ENCODE measurements at regions not wholly inside any gene's neighbourhood (a gene's known extent, or its start where the extent isn't known, plus 50 kb on each side); places are given as distances from the start of the nearest gene placed in this dataset.

DNA sequence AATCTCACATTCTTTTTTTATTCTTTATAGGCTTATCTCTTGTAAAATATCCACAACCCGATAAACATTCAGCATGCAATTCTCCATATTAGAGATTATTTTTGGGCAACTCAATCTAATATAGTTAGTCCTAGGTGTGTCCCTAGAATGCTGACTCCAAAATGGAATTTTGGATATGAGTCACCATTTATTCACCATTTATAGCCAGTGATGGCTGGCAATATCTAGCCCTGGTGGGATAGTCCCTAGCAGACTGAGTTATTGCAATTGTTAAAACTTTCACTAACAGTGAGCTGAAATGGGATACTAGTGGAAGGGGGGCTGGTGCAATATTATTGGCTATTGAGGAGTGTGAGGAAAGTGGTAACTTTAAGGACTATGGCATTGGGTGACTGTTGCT lies 401.6 kb downstream of the SLC4A3 start:
- Histone ChIP-seq H3K79me2 (ENCODE audit: insufficient read depth, low read length) (no peaks in the 10 kb centered on the region), H3K27me3 (ENCODE audit: insufficient read depth, low read length) (no peaks in the 10 kb centered on the region), H4K5ac (ENCODE audit: insufficient read length, low read depth, low read length) (no peak overlapping the region), H3K9me3 (ENCODE audit: control insufficient read depth, low read depth, low read length) (no peaks in the 10 kb centered on the region), H3K27ac (ENCODE audit: insufficient read length, low read depth, low read length) (no peak overlapping the region), H2BK120ac (ENCODE audit: low read depth, low read length, poor library complexity, severe bottlenecking) (no peak overlapping the region), H3K4me1 (ENCODE audit: insufficient read depth, low read length) (no peaks in the 10 kb centered on the region), H2BK20ac (ENCODE audit: low read depth, low read length, poor library complexity, severe bottlenecking) (no peak overlapping the region), H3K4ac (ENCODE audit: low read depth, low read length) (no peak overlapping the region), H3K79me1 (ENCODE audit: insufficient read depth, low read depth, low read length, poor library complexity, severe bottlenecking) (no peaks in the 10 kb centered on the region), H2AFZ (ENCODE audit: low read length) (no peak overlapping the region), H3K9ac (ENCODE audit: extremely low read depth, insufficient read length, low read length) (no peak overlapping the region), H3K23me2 (ENCODE audit: insufficient read length, low read depth, low read length, poor library complexity, severe bottlenecking) (no peaks in the 10 kb centered on the region), H4K8ac (replicated peaks; ENCODE audit: insufficient read length, low read depth, low read length) (no peak overlapping the region), H2BK12ac (ENCODE audit: insufficient read length, low read depth, low read length) (no peak overlapping the region), H2AK5ac (ENCODE audit: insufficient read length, low read length) (no peak overlapping the region), H3K14ac (ENCODE audit: insufficient read depth, low read length) (no peak overlapping the region), H3K18ac (ENCODE audit: insufficient read length, low read depth, low read length) (no peak overlapping the region), H4K20me1 (ENCODE audit: control insufficient read depth, insufficient read depth, insufficient read length) (no peaks in the 10 kb centered on the region), H3K23ac (ENCODE audit: insufficient read length, low read depth, low read length) (no peak overlapping the region), H2BK15ac (ENCODE audit: low read depth, low read length) (no peak overlapping the region), H3K4me2 (ENCODE audit: insufficient read depth, insufficient read length, low read length) (no peak overlapping the region), H4K91ac (ENCODE audit: insufficient read length, low read depth, low read length) (no peak overlapping the region), H3T11ph (ENCODE audit: low read length) (no peak overlapping the region), H2BK5ac (ENCODE audit: insufficient read length, low read length) (no peak overlapping the region), H3K56ac (ENCODE audit: insufficient read length, low read depth, low read length) (no peak overlapping the region)
- no peak overlapping the region for H3K4me3 Mint-ChIP-seq
- DNase-seq = no peak
- 0 out of 5 replicates have a peak, but pooled peaks cover 0 to under 1% of the 10 kb centered on the region in 2 experiments for H3K9me3 Mint-ChIP-seq
- H3K4me1 Mint-ChIP-seq = peaks cover 0 to 4% of the 10 kb centered on the region in 2 experiments; a peak in 1 of 4 replicates
- H3K36me3 Mint-ChIP-seq (ENCODE audit: insufficient read depth in 1 of 3, low read depth in 3 of 3) = no peaks in the 10 kb centered on the region
- no peak overlapping the region for H3K27ac Mint-ChIP-seq
- H3K27me3 Mint-ChIP-seq (ENCODE audit: low read depth) = no peaks in the 10 kb centered on the region
- 100% methylated on average over 1 of the region's 1 CpG for WGBS (ENCODE audit: extremely low coverage, insufficient read length, low lambda C conversion rate)
- TF ChIP-seq, protein P1, sequence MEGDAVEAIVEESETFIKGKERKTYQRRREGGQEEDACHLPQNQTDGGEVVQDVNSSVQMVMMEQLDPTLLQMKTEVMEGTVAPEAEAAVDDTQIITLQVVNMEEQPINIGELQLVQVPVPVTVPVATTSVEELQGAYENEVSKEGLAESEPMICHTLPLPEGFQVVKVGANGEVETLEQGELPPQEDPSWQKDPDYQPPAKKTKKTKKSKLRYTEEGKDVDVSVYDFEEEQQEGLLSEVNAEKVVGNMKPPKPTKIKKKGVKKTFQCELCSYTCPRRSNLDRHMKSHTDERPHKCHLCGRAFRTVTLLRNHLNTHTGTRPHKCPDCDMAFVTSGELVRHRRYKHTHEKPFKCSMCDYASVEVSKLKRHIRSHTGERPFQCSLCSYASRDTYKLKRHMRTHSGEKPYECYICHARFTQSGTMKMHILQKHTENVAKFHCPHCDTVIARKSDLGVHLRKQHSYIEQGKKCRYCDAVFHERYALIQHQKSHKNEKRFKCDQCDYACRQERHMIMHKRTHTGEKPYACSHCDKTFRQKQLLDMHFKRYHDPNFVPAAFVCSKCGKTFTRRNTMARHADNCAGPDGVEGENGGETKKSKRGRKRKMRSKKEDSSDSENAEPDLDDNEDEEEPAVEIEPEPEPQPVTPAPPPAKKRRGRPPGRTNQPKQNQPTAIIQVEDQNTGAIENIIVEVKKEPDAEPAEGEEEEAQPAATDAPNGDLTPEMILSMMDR (conservative IDR thresholded peaks at IDR 0.05) = no peak
